Prostate gland (tissue), 2 donors: ENCODE measurements at regions not wholly inside any gene's neighbourhood (a gene's known extent, or its start where the extent isn't known, plus 50 kb on each side); places are given as distances from the start of the nearest gene placed in this dataset.

Experiments
- CTCF ChIP-seq, 4 experiments: fragments of 200-600 bp in 2 of 4; fragments of 450-650 bp in 2 of 4; sonication (generic) in 2 of 4; IDR thresholded peaks; 1 replicate in 3 of 4; 2 replicates in 1 of 4; pipeline ENCODE4 v1.5.1; 2016 to 2019; ENCODE audit warnings: antibody characterized with exemption in 4 of 4, mild to moderate bottlenecking in 2 of 4, moderate library complexity in 2 of 4
- POLR2AphosphoS5 ChIP-seq: sonication (generic); formaldehyde crosslinking; IDR thresholded peaks from one replicate; pipeline ENCODE4 v1.6.1; 2017; ENCODE audit warnings: antibody characterized with exemption

GRCh38 chr6:169944061-169944337, 192.6 kb downstream of the ERMARD start:
- no peak for TF ChIP-seq CTCF (IDR thresholded peaks at IDR 0.05)
- TF ChIP-seq POLR2AphosphoS5 = no peak
